ENCODE measurements at regions not wholly inside any gene's neighbourhood (a gene's known extent, or its start where the extent isn't known, plus 50 kb on each side); places are given as distances from the start of the nearest gene placed in this dataset.
A peak's percentile ranks its signal among the peaks of the same experiment; 100 is the strongest.
"Not testable (repeated sequence)": the region's sequence is repeated elsewhere in the genome, so short reads cannot be mapped to it uniquely, and the experiment has no call there.

- H3K9me3 Mint-ChIP-seq: no peaks in the 10 kb centered on the region
- no peak overlapping the region for H3K27ac Mint-ChIP-seq
- DNase-seq (no peak), ATAC-seq (replicated peaks) (no peak)
- H3K4me3 Mint-ChIP-seq: no peak overlapping the region
- H3K4me1 Mint-ChIP-seq: no peaks in the 10 kb centered on the region
- H3K36me3 Mint-ChIP-seq: no peaks in the 10 kb centered on the region
- H3K27me3 Mint-ChIP-seq: no peaks in the 10 kb centered on the region
These were observed 78.0 kb downstream of the PRR15 start for GRCh38 chr7:29641651-29642050.

DNA sequence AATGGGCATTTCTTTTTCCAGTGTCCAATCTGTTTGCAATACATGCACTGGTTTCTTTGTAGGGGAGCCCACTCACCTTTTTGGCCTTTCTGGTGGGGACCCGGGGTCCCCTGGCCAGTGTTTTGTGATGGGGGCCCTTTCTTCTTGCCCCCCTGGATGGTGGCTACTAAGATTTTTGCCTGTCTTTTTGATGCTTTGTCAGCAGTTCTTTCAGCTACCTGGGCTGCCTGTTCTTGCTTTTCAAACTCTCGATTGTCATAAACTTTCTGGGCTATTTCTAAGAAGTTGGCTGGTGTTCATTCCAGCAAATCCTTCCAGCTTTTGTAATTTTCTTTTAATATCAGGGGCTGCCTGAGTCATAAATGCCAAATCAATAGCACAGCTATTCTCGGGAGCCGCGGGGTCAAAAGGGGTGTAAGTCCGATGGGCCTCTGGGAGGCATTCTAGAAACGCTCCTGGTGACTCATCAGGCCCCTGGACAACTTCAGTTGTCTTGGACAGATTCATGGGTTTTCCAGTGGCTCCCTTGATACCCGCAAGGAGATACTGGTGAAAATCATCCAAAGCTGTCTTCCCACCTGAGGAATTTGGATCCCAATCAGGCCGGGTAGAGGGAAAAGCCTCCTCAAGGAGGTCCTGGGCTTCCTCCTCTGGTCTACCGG lies 79.0 kb downstream of the PRR15 start:
- Mint-ChIP-seq H3K4me1 (no peaks in the 10 kb centered on the region), H3K36me3 (no peaks in the 10 kb centered on the region), H3K27me3 (no peaks in the 10 kb centered on the region), H3K9me3 (no peaks in the 10 kb centered on the region), H3K4me3 (no peak overlapping the region), H3K27ac (no peak overlapping the region)
- no peak for DNase-seq
- no peak for ATAC-seq (replicated peaks)

DNA sequence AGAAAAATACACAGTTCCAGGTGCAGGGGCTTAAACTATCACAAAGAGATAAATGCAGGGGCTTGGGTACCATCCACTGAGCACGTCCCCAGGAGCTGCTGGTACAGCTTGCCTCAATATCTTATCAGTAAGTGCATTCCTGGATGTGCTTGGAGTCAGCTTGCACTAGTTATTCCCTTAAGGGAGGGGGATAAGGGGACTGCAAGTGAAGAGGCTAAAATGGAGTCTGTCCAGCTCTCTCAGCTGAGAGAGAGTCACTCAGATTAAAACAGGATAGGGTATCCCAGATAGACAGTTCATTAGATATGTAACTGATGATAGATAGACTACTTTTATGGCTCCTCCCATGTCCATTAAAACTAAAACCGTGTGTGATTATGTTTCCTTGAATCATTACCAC lies 82.5 kb downstream of the PRR15 start:
- ATAC-seq (replicated peaks); DNase-seq; H3K27ac Mint-ChIP-seq; H3K36me3 Mint-ChIP-seq; H3K4me3 Mint-ChIP-seq; H3K4me1 Mint-ChIP-seq; H3K9me3 Mint-ChIP-seq; H3K27me3 Mint-ChIP-seq: not testable (repeated sequence)

DNA sequence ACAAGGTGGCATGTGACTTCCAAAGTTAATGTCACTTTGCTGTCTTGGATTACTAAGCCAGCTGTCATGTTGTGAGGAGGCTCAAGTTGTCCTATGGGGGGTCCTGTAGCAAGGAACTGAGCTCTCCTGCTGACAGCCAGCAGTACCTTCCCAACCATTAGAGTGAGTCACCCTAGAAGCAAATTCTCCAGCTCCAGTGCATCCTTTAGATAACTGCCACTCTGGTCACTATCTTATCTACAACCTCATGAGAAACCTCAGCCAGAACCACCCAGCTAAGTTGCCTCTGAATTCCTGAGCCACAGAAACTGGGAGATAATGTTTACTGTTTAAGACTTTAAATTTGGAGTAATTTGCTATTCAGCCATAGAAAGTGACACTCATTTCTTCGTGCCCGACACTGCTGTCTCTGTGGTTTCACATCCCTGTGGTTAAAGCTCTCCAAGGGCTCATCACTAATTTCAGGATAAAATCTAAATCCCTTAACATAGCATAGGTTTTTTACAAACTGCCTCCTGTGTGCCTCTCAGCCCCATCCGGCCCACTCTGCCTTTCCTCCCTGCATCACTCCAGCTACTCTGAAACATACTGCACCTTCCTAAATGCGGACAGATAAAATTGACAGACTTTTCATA lies 83.5 kb downstream of the PRR15 start:
- Mint-ChIP-seq H3K4me1 (no peaks in the 10 kb centered on the region), H3K4me3 (no peak overlapping the region), H3K36me3 (peaks cover 0 to 2% of the 10 kb centered on the region in 2 donors), H3K27me3 (no peaks in the 10 kb centered on the region), H3K9me3 (no peaks in the 10 kb centered on the region), H3K27ac (no peak overlapping the region)
- DNase-seq: no peak
- ATAC-seq (replicated peaks): no peak

DNA sequence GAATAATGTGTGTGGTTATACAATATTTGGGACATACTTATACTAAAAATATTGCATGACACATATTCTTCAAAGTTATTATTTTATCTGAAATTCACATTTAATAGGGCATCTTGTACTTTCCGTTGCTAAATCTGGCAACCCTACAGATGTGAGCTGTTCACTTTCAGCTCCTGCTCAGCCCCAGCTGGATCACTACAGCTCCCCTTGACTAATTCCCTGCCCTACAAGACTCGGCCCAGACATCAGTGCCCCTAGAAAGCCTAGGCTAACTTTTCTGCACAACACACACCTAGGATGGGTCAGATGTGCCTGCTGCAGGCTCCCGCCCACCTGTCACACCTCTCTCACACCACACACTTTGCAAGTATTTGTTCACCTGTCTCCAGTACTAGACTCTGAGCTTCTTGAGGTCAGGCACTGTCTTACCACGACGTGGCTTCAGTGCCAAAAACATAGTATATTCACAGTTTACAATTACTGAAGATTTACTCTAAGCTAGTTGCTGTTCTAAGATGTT lies 84.1 kb downstream of the PRR15 start:
- not testable (repeated sequence) for H3K4me3 Mint-ChIP-seq; H3K9me3 Mint-ChIP-seq; H3K4me1 Mint-ChIP-seq; H3K27me3 Mint-ChIP-seq; H3K36me3 Mint-ChIP-seq; H3K27ac Mint-ChIP-seq; DNase-seq; ATAC-seq (replicated peaks)

DNA sequence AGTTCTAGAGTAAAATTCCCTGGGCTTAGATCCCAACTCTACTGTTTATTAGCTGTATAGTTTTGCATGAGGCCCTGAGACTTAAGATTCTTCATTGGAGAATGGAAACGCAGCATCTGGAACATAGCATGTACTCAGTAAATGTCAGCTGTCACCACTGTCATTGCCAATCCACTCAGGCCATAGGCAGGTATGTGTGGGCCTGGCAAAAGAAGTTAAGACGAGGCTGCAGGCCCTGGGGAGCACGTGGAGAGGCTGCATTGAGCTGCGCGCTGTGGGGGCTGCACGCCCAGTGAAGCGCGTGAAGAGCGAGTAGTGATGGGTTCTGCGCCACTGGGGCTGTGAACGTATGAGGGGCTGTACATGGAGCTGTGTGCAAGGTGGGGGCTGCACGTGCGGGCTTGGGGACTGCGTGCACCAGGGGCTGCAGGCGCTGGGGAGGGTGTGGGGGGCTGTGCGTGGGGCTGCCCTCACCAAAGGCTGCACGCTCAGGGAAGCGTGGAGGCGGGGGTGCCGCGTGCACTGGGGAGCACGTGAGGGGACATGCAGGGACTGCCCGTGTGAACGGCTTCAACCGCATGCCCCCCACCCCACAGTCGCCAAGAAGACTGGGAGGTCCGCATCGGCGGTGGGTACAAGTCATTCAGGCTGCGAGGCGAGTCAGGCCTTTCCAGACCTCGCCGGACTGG lies 85.5 kb downstream of the PRR15 start:
- no peak for DNase-seq
- ATAC-seq (replicated peaks): no peak
- no peaks in the 10 kb centered on the region for H3K9me3 Mint-ChIP-seq
- H3K27ac Mint-ChIP-seq: no peak overlapping the region
- no peak overlapping the region for H3K4me3 Mint-ChIP-seq
- no peaks in the 10 kb centered on the region for H3K27me3 Mint-ChIP-seq
- H3K36me3 Mint-ChIP-seq: peaks cover 0 to 2% of the 10 kb centered on the region in 2 donors
- no peaks in the 10 kb centered on the region for H3K4me1 Mint-ChIP-seq

GRCh38 chr7:29649876-29650275 lies 86.2 kb downstream of the PRR15 start:
- H3K36me3 Mint-ChIP-seq: peaks cover 0 to 2% of the 10 kb centered on the region in 2 donors
- no peaks in the 10 kb centered on the region for H3K9me3 Mint-ChIP-seq
- H3K27ac Mint-ChIP-seq: no peak overlapping the region
- H3K4me1 Mint-ChIP-seq: no peaks in the 10 kb centered on the region
- H3K4me3 Mint-ChIP-seq: no peak overlapping the region
- ATAC-seq (replicated peaks): no peak
- no peaks in the 10 kb centered on the region for H3K27me3 Mint-ChIP-seq
- no peak for DNase-seq

DNA sequence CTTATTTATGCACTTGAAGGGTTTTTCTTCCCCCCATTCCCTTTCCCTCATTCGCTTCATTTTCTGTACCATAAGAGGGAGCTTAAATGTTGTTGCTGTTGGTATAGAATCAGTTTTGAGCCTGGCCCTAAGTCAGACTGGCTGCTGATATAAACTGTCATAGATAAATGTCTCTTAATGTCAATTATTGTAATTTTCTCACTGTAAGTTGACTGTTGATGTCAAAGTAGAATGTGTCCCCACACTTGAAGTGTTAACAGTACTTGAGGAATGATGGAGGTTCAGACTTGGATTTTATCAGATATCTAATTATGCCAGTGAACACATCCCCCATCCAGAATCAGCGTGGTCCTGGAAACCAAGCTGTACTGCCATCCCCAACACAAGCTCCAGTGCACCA lies 87.8 kb downstream of the PRR15 start:
- no peaks in the 10 kb centered on the region for H3K9me3 Mint-ChIP-seq
- no peak for DNase-seq
- no peak overlapping the region for H3K27ac Mint-ChIP-seq
- no peak overlapping the region for H3K4me3 Mint-ChIP-seq
- H3K4me1 Mint-ChIP-seq: no peaks in the 10 kb centered on the region
- ATAC-seq (replicated peaks): no peak
- no peaks in the 10 kb centered on the region for H3K27me3 Mint-ChIP-seq
- H3K36me3 Mint-ChIP-seq: peaks cover 0 to 2% of the 10 kb centered on the region in 2 donors

GRCh38 chr7:29652556-29652955 lies 88.9 kb downstream of the PRR15 start:
- no peak for ATAC-seq (replicated peaks)
- Mint-ChIP-seq H3K4me1 (no peaks in the 10 kb centered on the region), H3K4me3 (no peak overlapping the region)

DNA sequence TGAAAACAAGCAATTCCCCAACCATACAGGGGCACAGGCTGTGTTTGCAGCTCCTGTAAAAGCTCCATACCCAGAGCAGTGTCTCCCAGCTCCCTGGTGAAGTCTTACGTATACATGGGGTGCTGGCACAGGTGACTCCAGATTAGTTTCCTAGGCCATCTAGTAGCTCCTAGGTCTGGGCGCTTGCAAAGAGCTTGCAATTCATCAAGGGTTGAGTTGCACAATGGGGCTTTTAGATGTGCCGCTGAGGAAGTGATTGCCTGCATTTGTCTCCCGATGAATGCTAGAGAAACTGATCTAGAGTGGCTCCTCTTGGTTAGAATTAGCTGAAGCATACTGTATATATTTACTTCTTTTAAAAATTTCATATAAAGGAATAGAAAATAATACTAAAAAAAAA lies 90.7 kb downstream of the PRR15 start:
- not testable (repeated sequence) for H3K36me3 Mint-ChIP-seq; H3K27me3 Mint-ChIP-seq; H3K27ac Mint-ChIP-seq; H3K9me3 Mint-ChIP-seq; H3K4me3 Mint-ChIP-seq; ATAC-seq (replicated peaks); H3K4me1 Mint-ChIP-seq; DNase-seq

More at GRCh38 chr7:29652556-29652955, 88.9 kb downstream of the PRR15 start:
- H3K9me3 Mint-ChIP-seq: no peaks in the 10 kb centered on the region
- H3K27me3 Mint-ChIP-seq: no peaks in the 10 kb centered on the region
- DNase-seq: no peak
- no peak overlapping the region for H3K27ac Mint-ChIP-seq
- H3K36me3 Mint-ChIP-seq: peaks cover 0 to 2% of the 10 kb centered on the region in 2 donors

DNA sequence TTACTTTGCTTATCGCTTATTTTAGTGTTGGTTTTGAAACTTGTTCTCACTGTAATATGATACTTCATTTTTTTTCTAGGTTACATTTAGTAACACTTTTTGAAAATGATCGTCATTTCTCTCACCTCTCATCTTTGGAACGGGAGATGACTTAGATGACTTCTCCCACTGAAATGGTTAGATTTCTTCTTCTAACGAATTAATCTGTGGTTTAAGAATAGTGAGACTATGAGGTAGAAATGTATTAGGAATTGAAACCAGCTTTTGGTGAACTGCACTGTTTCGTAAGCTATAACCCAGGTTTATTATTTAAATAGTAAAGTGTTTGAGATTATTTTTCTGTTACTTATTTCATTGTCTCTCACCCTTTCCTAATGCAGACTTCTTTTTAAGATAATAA lies 93.7 kb downstream of the PRR15 start:
- H3K27me3 Mint-ChIP-seq: no peaks in the 10 kb centered on the region
- no peaks in the 10 kb centered on the region for H3K9me3 Mint-ChIP-seq
- H3K4me3 Mint-ChIP-seq: no peak overlapping the region
- H3K27ac Mint-ChIP-seq: no peak overlapping the region
- H3K4me1 Mint-ChIP-seq: no peaks in the 10 kb centered on the region
- H3K36me3 Mint-ChIP-seq: no peaks in the 10 kb centered on the region
- DNase-seq (no peak), ATAC-seq (replicated peaks) (no peak)

GRCh38 chr7:29657856-29658255 lies 94.2 kb downstream of the PRR15 start:
- no peak overlapping the region for H3K27ac Mint-ChIP-seq
- peaks cover 2 to 3% of the 10 kb centered on the region in 2 donors for H3K4me1 Mint-ChIP-seq
- DNase-seq: no peak
- H3K27me3 Mint-ChIP-seq: no peaks in the 10 kb centered on the region
- no peak for ATAC-seq (replicated peaks)
- H3K4me3 Mint-ChIP-seq: no peak overlapping the region
- H3K36me3 Mint-ChIP-seq: no peaks in the 10 kb centered on the region
- no peaks in the 10 kb centered on the region for H3K9me3 Mint-ChIP-seq

DNA sequence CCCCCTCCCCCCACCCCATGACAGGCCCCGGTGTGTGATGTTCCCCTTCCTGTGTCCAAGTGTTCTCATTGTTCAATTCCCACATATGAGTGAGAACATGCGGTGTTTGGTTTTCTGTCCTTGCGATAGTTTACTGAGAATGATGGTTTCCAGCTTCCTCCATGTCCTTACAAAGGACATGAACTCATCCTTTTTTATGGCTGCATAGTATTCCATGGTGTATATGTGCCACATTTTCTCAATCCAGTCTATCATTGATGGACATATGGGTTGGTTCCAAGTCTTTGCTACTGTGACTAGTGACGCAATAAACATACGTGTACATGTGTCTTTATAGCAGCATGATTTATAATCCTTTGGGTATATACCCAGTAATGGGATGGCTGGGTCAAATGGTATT lies 95.6 kb downstream of the PRR15 start:
- H3K9me3 Mint-ChIP-seq; H3K36me3 Mint-ChIP-seq; H3K27me3 Mint-ChIP-seq; H3K27ac Mint-ChIP-seq; H3K4me3 Mint-ChIP-seq; ATAC-seq (replicated peaks); DNase-seq; H3K4me1 Mint-ChIP-seq: not testable (repeated sequence)

DNA sequence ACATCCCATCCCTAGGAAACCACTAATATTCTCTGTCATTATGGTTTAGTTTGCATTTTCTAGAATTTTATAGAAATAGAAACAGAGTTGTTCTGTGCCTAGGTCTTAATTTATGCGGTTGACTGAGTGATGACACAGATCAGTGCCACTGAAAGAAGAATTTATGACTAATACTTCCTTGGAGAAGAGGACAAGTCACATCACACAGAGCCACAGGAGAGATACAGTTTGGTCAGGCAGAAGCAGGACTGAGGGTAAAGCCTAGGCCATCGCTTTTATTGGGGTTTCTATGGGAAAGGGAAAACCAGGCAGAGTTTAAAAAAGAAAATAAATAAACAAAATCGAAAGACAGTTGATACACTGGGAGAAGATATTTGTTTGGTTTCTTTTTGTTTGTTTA lies 99.3 kb downstream of the PRR15 start:
- peak in 1 of 2 donors; percentile 50 for ATAC-seq (replicated peaks)

GRCh38 chr7:29664999-29665398 lies 101.4 kb downstream of the PRR15 start:
- DNase-seq; H3K36me3 Mint-ChIP-seq; H3K27me3 Mint-ChIP-seq; ATAC-seq (replicated peaks); H3K27ac Mint-ChIP-seq; H3K9me3 Mint-ChIP-seq; H3K4me1 Mint-ChIP-seq; H3K4me3 Mint-ChIP-seq: not testable (repeated sequence)

More for the DNA sequence above, 99.3 kb downstream of the PRR15 start:
- not testable (repeated sequence) for H3K36me3 Mint-ChIP-seq, H3K27me3 Mint-ChIP-seq, H3K9me3 Mint-ChIP-seq, DNase-seq, H3K4me1 Mint-ChIP-seq, H3K4me3 Mint-ChIP-seq, H3K27ac Mint-ChIP-seq
